Upper lobe of left lung (tissue), 6 donors: ENCODE measurements at regions not wholly inside any gene's neighbourhood (a gene's known extent, or its start where the extent isn't known, plus 50 kb on each side); places are given as distances from the start of the nearest gene placed in this dataset.
"Not testable (repeated sequence)": the region's sequence is repeated elsewhere in the genome, so short reads cannot be mapped to it uniquely, and the experiment has no call there.

Experiments used
- ATAC-seq, 2 donors: fragments of 200-7000 bp; cut with Tn5 transposase; one replicate each; pipeline ENCODE4 v1.9.1; 2022; ENCODE audit warnings: mild to moderate bottlenecking in 2 of 2, moderate library complexity in 2 of 2; ENCODE audit not compliant: low FRiP score in 2 of 2
- DNase-seq, 2 donors: peaks; one replicate each; pipeline ENCODE4 v3.0.0-alpha.2; 2019 to 2020
- H3K27ac ChIP-seq, 4 donors: fragments of 200-600 bp; sonication (generic); one replicate each; pipeline ENCODE4 v1.5.1; 2016 to 2019
- H3K27me3 ChIP-seq, 4 donors: fragments of 200-600 bp; sonication (generic); one replicate each; pipeline ENCODE4 v1.5.1; 2017 to 2019
- H3K36me3 ChIP-seq, 4 donors: fragments of 200-600 bp; sonication (generic); one replicate each; pipeline ENCODE4 v1.5.1; 2016 to 2019
- H3K4me1 ChIP-seq, 4 donors: fragments of 200-600 bp; sonication (generic); one replicate each; pipeline ENCODE4 v1.5.1; 2018 to 2019
- H3K4me3 ChIP-seq, 4 donors: fragments of 200-600 bp; sonication (generic); one replicate each; pipeline ENCODE4 v1.5.1; 2017 to 2019; ENCODE audit warnings: mild to moderate bottlenecking in 2 of 4, moderate library complexity in 1 of 4
- H3K9me3 ChIP-seq, 4 donors: fragments of 200-600 bp; sonication (generic); one replicate each; pipeline ENCODE4 v1.5.1; 2018 to 2019
- EP300 ChIP-seq, 4 donors: sonication (generic); formaldehyde crosslinking; IDR thresholded peaks; one replicate each; pipeline ENCODE4 v1.5.1; 2017; ENCODE audit warnings: antibody characterized with exemption in 4 of 4, control low read depth in 2 of 4
- POLR2A ChIP-seq, 4 donors: fragments of 450-650 bp; IDR thresholded peaks; one replicate each; pipeline ENCODE4 v1.5.1; 2016 to 2017; ENCODE audit warnings: antibody characterized with exemption in 4 of 4, mild to moderate bottlenecking in 2 of 4
- POLR2AphosphoS5 ChIP-seq, 2 donors: sonication (generic); formaldehyde crosslinking; IDR thresholded peaks; one replicate each; pipeline ENCODE4 v1.5.1; 2017; ENCODE audit warnings: antibody characterized with exemption in 2 of 2
- WGBS, 2 donors: methylation state at CpG; one replicate each; pipeline ENCODE4 v1.1.5; 2017 to 2018; 5-methylcytosine and 5-hydroxymethylcytosine counted together
- TF ChIP-seq, protein P1 (sequence below), 6 experiments: fragments of 450-650 bp in 4 of 6; fragments of 200-600 bp in 2 of 6; sonication (generic) in 2 of 6; IDR thresholded peaks; one replicate each; pipeline ENCODE4 v1.5.1; 2016 to 2019; ENCODE audit warnings: antibody characterized with exemption in 6 of 6
- donor health status: DM: no; HTN: no; CAD: no; lungs with moderate emphysema.
- donor health status: DM: no; HTN: yes; CAD: no; lungs with severe emphysema.

DNA sequence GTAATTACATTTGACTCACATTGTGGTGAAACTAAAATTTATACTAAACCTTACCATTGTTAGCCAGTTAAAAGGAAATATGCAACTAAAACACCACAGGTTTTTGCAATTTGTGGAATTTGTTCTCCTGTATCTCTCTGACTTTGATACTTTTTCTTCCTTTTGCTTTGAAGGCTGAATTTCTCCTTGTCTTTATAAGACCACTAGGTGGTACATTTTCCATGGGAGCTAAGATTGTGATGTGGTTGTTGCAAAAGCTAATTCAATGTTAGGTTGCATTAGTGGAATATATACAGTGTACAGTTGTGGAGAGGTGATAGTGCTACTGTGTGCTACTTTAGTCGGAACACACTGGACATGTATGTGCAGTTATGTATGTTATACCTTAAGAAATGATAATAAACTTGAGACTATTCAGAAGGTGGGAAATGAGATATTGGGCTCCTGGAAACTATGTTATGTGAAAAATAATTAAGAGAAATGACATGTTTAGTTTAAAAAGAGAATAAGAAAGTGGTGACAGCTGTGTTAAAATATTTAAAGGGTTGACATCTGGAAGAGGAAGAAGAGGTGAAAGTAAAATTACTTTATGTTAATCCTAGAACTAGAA, 70.3 kb downstream of the ARL9 start:
- 29 to 36% methylated on average over 1 of the region's 1 CpG for WGBS, 2 donors
- Histone ChIP-seq H3K4me3 (no peak overlapping the region), H3K27ac (no peak overlapping the region), H3K4me1 (no peaks in the 10 kb centered on the region), H3K9me3 (no peaks in the 10 kb centered on the region), H3K36me3 (no peaks in the 10 kb centered on the region), H3K27me3 (no peaks in the 10 kb centered on the region)
- no peak for DNase-seq
- ATAC-seq = no peak
- TF ChIP-seq, protein P1, sequence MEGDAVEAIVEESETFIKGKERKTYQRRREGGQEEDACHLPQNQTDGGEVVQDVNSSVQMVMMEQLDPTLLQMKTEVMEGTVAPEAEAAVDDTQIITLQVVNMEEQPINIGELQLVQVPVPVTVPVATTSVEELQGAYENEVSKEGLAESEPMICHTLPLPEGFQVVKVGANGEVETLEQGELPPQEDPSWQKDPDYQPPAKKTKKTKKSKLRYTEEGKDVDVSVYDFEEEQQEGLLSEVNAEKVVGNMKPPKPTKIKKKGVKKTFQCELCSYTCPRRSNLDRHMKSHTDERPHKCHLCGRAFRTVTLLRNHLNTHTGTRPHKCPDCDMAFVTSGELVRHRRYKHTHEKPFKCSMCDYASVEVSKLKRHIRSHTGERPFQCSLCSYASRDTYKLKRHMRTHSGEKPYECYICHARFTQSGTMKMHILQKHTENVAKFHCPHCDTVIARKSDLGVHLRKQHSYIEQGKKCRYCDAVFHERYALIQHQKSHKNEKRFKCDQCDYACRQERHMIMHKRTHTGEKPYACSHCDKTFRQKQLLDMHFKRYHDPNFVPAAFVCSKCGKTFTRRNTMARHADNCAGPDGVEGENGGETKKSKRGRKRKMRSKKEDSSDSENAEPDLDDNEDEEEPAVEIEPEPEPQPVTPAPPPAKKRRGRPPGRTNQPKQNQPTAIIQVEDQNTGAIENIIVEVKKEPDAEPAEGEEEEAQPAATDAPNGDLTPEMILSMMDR (IDR thresholded peaks at IDR 0.05) = peak in 5 of 6 experiments; percentile 19 to 47 (median 46)
- no peak for TF ChIP-seq POLR2AphosphoS5 (IDR thresholded peaks at IDR 0.05)
- no peak for TF ChIP-seq EP300 (IDR thresholded peaks at IDR 0.05)
- no peak for TF ChIP-seq POLR2A (IDR thresholded peaks at IDR 0.05)

DNA sequence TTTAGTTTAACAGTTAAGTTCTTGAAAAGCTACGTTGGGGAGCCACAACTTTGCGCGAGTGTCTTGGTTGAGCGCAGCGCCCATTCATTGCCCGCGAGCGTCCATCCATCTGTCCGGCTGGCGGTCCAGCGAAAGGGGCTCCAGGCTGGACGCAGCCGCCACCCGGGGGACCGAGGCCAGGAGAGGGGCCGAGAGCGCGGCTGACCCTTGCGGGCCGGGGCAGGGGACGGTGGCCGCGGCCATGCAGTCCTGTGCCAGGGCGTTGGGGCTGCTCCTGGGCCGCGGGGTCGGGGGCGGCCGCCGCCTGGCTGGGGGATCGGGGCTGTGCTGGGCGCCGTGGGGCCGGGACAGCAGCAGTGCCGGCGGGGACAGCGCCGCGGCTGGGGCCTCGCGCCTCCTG, 86.8 kb downstream of the ARL9 start:
- H3K4me3 ChIP-seq, H3K36me3 ChIP-seq, H3K4me1 ChIP-seq, H3K27me3 ChIP-seq, H3K27ac ChIP-seq, ATAC-seq, H3K9me3 ChIP-seq: not testable (repeated sequence)
- DNase-seq = peak in 1 of 2 donors; percentile 81
- 66 to 76% methylated on average over 5 to 20 of the region's 41 CpGs for WGBS, 2 donors
